H9 (cell line): ENCODE measurements at regions not wholly inside any gene's neighbourhood (a gene's known extent, or its start where the extent isn't known, plus 50 kb on each side); places are given as distances from the start of the nearest gene placed in this dataset.

Experiments used
- DNase-seq: peaks from one replicate; pipeline ENCODE4 v3.0.0-alpha.2; 2017
- H2AFZ ChIP-seq: one replicate; pipeline ENCODE4 v1.6.1; 2013; ENCODE audit warnings: mild to moderate bottlenecking, low read length, control low read depth, moderate library complexity
- H2AK5ac ChIP-seq: 2 replicates; pipeline ENCODE4 v1.6.1; 2013; ENCODE audit warnings: low read length, control low read depth, mixed read lengths; ENCODE audit not compliant: insufficient read length
- H2BK120ac ChIP-seq: one replicate; pipeline ENCODE4 v1.6.1; 2013; ENCODE audit warnings: low read depth, mild to moderate bottlenecking, low read length, control low read depth, inconsistent platforms; ENCODE audit not compliant: poor library complexity, severe bottlenecking
- H2BK12ac ChIP-seq: 2 replicates; pipeline ENCODE4 v1.6.1; 2013; ENCODE audit warnings: low read length, control low read depth, mixed read lengths, low read depth; ENCODE audit not compliant: insufficient read length
- H2BK15ac ChIP-seq: 2 replicates; pipeline ENCODE4 v1.6.1; 2013; ENCODE audit warnings: low read depth, low read length, control low read depth
- H2BK20ac ChIP-seq: one replicate; pipeline ENCODE4 v1.6.1; 2013; ENCODE audit warnings: low read depth, mild to moderate bottlenecking, low read length, control low read depth, inconsistent platforms; ENCODE audit not compliant: poor library complexity, severe bottlenecking
- H2BK5ac ChIP-seq: 2 replicates; pipeline ENCODE4 v1.6.1; 2013; ENCODE audit warnings: low read length, control low read depth, mixed read lengths; ENCODE audit not compliant: insufficient read length
- H3K14ac ChIP-seq: 2 replicates; pipeline ENCODE4 v1.6.1; 2013; ENCODE audit warnings: low read length, control low read depth; ENCODE audit not compliant: insufficient read depth
- H3K18ac ChIP-seq: 2 replicates; pipeline ENCODE4 v1.6.1; 2013; ENCODE audit warnings: low read depth, mild to moderate bottlenecking, mixed read lengths, low read length, control low read depth; ENCODE audit not compliant: insufficient read length
- H3K23ac ChIP-seq: 2 replicates; pipeline ENCODE4 v1.6.1; 2013; ENCODE audit warnings: low read length, control low read depth, mixed read lengths, low read depth; ENCODE audit not compliant: insufficient read length
- H3K23me2 ChIP-seq: 2 replicates; pipeline ENCODE4 v1.6.1; 2013; ENCODE audit warnings: low read depth, mild to moderate bottlenecking, mixed read lengths, low read length, control low read depth; ENCODE audit not compliant: insufficient read length, poor library complexity, severe bottlenecking
- H3K27ac ChIP-seq: 2 replicates; pipeline ENCODE4 v1.5.1; 2013; ENCODE audit warnings: low read length, control low read depth, mixed read lengths, low read depth; ENCODE audit not compliant: insufficient read length
- H3K27me3 ChIP-seq: 2 replicates; pipeline ENCODE4 v1.6.1; 2013; ENCODE audit warnings: low read length, control low read depth, inconsistent platforms; ENCODE audit not compliant: insufficient read depth
- H3K4ac ChIP-seq: 2 replicates; pipeline ENCODE4 v1.6.1; 2013; ENCODE audit warnings: low read depth, mild to moderate bottlenecking, control low read depth, inconsistent platforms, low read length, moderate library complexity
- H3K4me1 ChIP-seq: 2 replicates; pipeline ENCODE4 v1.6.1; 2013; ENCODE audit warnings: low read length, control low read depth, inconsistent platforms; ENCODE audit not compliant: insufficient read depth
- H3K4me2 ChIP-seq: 2 replicates; pipeline ENCODE4 v1.6.1; 2013; ENCODE audit warnings: low read length, control low read depth, mixed read lengths; ENCODE audit not compliant: insufficient read length, insufficient read depth
- H3K56ac ChIP-seq: 2 replicates; pipeline ENCODE4 v1.6.1; 2013; ENCODE audit warnings: low read depth, mild to moderate bottlenecking, mixed read lengths, low read length, control low read depth; ENCODE audit not compliant: insufficient read length
- H3K79me1 ChIP-seq: 2 replicates; pipeline ENCODE4 v1.6.1; 2013; ENCODE audit warnings: low read depth, mild to moderate bottlenecking, moderate library complexity, low read length, control low read depth, inconsistent platforms; ENCODE audit not compliant: insufficient read depth, poor library complexity, severe bottlenecking
- H3K79me2 ChIP-seq: 2 replicates; pipeline ENCODE4 v1.6.1; 2013; ENCODE audit warnings: low read length, control low read depth, inconsistent platforms; ENCODE audit not compliant: insufficient read depth
- H3K9ac ChIP-seq: 2 replicates; pipeline ENCODE4 v1.6.1; 2013; ENCODE audit warnings: low read length, control low read depth, mixed read lengths; ENCODE audit not compliant: insufficient read length; ENCODE audit errors: extremely low read depth
- H3K9me3 ChIP-seq: one replicate; pipeline ENCODE4 v1.6.1; 2013; ENCODE audit warnings: low read depth, low read length, inconsistent platforms; ENCODE audit not compliant: control insufficient read depth
- H3T11ph ChIP-seq: one replicate; pipeline ENCODE4 v1.6.1; 2013; ENCODE audit warnings: mild to moderate bottlenecking, low read length, control low read depth, inconsistent platforms
- H4K20me1 ChIP-seq: one replicate; pipeline ENCODE4 v1.6.1; 2013; ENCODE audit not compliant: control insufficient read depth, insufficient read length, insufficient read depth
- H4K5ac ChIP-seq: 2 replicates; pipeline ENCODE4 v1.6.1; 2013; ENCODE audit warnings: low read depth, mild to moderate bottlenecking, mixed read lengths, low read length, control low read depth; ENCODE audit not compliant: insufficient read length
- H4K8ac ChIP-seq: replicated peaks from 2 replicates; pipeline ENCODE4 v1.6.1; 2013; ENCODE audit warnings: low read length, control low read depth, mixed read lengths, low read depth; ENCODE audit not compliant: insufficient read length
- H4K91ac ChIP-seq: 2 replicates; pipeline ENCODE4 v1.6.1; 2013; ENCODE audit warnings: low read depth, mild to moderate bottlenecking, moderate library complexity, mixed read lengths, low read length, control low read depth; ENCODE audit not compliant: insufficient read length
- H3K27ac Mint-ChIP-seq, 3 experiments: 2 replicates in 2 of 3; 3 replicates in 1 of 3; pipeline ENCODE4 v1.8.0; 2020 to 2021; ENCODE audit warnings: mixed read lengths in 3 of 3, mild to moderate bottlenecking in 1 of 3, moderate library complexity in 1 of 3
- H3K27me3 Mint-ChIP-seq: 2 replicates; pipeline ENCODE4 v1.8.0; 2021; ENCODE audit warnings: low read depth, mild to moderate bottlenecking, moderate library complexity, mixed read lengths
- H3K36me3 Mint-ChIP-seq, 3 experiments: 2 replicates in 2 of 3; 3 replicates in 1 of 3; pipeline ENCODE4 v1.8.0; 2020 to 2021; ENCODE audit warnings: low read depth in 3 of 3, mixed read lengths in 3 of 3; ENCODE audit not compliant: insufficient read depth in 1 of 3
- H3K4me1 Mint-ChIP-seq, 2 experiments: 2 replicates each; pipeline ENCODE4 v1.8.0; 2020; ENCODE audit warnings: mixed read lengths in 2 of 2
- H3K4me3 Mint-ChIP-seq, 2 experiments: 2 replicates in 1 of 2; 3 replicates in 1 of 2; pipeline ENCODE4 v1.8.0; 2020 to 2021; ENCODE audit warnings: mild to moderate bottlenecking in 2 of 2, mixed read lengths in 2 of 2, moderate library complexity in 1 of 2
- H3K9me3 Mint-ChIP-seq, 2 experiments: 2 replicates in 1 of 2; 3 replicates in 1 of 2; pipeline ENCODE4 v1.8.0; 2020; ENCODE audit warnings: mild to moderate bottlenecking in 2 of 2, mixed read lengths in 2 of 2, moderate library complexity in 1 of 2
- CTCF ChIP-seq: fragments of 200-600 bp; sonication (generic); conservative IDR thresholded peaks from 3 replicates; pipeline ENCODE4 v1.8.0; 2021; ENCODE audit warnings: antibody characterized with exemption, mild to moderate bottlenecking
- WGBS: extraction: QIAGEN DNeasy Blood & Tissue Kit; methylation state at CpG from one replicate; pipeline ENCODE4 v1.1.7; 2013; ENCODE audit warnings: missing lambda C conversion rate, low lambda C conversion rate, mixed read lengths; ENCODE audit not compliant: insufficient read length; ENCODE audit errors: extremely low coverage; 5-methylcytosine and 5-hydroxymethylcytosine counted together

- Mint-ChIP-seq H3K4me3 (no peak overlapping the region), H3K27ac (no peak overlapping the region), H3K4me1 (peaks cover 2 to 4% of the 10 kb centered on the region in 2 experiments; a peak in 2 of 4 replicates), H3K9me3 (no peaks in the 10 kb centered on the region; a peak in 1 of 5 replicates), H3K36me3 (no peaks in the 10 kb centered on the region), H3K27me3 (no peaks in the 10 kb centered on the region)
- Histone ChIP-seq H2BK120ac (no peak overlapping the region), H2AK5ac (no peak overlapping the region), H3K9me3 (no peaks in the 10 kb centered on the region), H3K18ac (no peak overlapping the region), H3K23ac (no peak overlapping the region), H4K8ac (no peak overlapping the region), H3K27me3 (no peaks in the 10 kb centered on the region), H3T11ph (no peak overlapping the region), H3K79me2 (no peaks in the 10 kb centered on the region), H3K4ac (no peak overlapping the region), H3K27ac (no peak overlapping the region), H3K9ac (no peak overlapping the region), H2AFZ (no peak overlapping the region), H4K20me1 (no peaks in the 10 kb centered on the region), H2BK15ac (no peak overlapping the region), H4K91ac (no peak overlapping the region), H2BK5ac (no peak overlapping the region), H3K23me2 (no peaks in the 10 kb centered on the region), H3K79me1 (no peaks in the 10 kb centered on the region), H3K4me1 (no peaks in the 10 kb centered on the region), H3K4me2 (no peak overlapping the region), H4K5ac (no peak overlapping the region), H3K56ac (no peak overlapping the region), H3K14ac (no peak overlapping the region; the same call in 1 of the 2 replicates), H2BK20ac (no peak overlapping the region), H2BK12ac (no peak overlapping the region)
- no CpG with 5 or more reads among the region's 12 CpGs for WGBS
- TF ChIP-seq CTCF = no peak
- DNase-seq = no peak
Observed at GRCh38 chr14:38727731-38728130, 375.3 kb downstream of the SEC23A start.
